HG03095 (cell line): ENCODE measurements at regions not wholly inside any gene's neighbourhood (a gene's known extent, or its start where the extent isn't known, plus 50 kb on each side); places are given as distances from the start of the nearest gene placed in this dataset.
"Not testable (repeated sequence)": the region's sequence is repeated elsewhere in the genome, so short reads cannot be mapped to it uniquely, and the experiment has no call there.

Experiments used
- ATAC-seq: cut with Tn5 transposase; IDR thresholded peaks from one replicate; pipeline ENCODE4 v1.9.1; 2021; ENCODE audit warnings: moderate library complexity; ENCODE audit not compliant: unreplicated experiment

- no peak for ATAC-seq
Observed at GRCh38 chr11:97905101-97905500, 1115.6 kb upstream of the CNTN5 start.

- ATAC-seq, result no peak
Observed at GRCh38 chr11:97905671-97906070, 1115.1 kb upstream of the CNTN5 start.

- no peak for ATAC-seq
Observed at GRCh38 chr11:97908354-97908753, 1112.4 kb upstream of the CNTN5 start.

- ATAC-seq, result no peak
Observed at GRCh38 chr11:97909614-97910399, 1110.9 kb upstream of the CNTN5 start.

GRCh38 chr11:97912629-97913028 is 1108.1 kb upstream of the CNTN5 start:
- no peak for ATAC-seq

- not testable (repeated sequence) for ATAC-seq
Observed at GRCh38 chr11:97922933-97923332, 1097.8 kb upstream of the CNTN5 start.

- no peak for ATAC-seq
Observed at GRCh38 chr11:97934572-97935208, 1086.1 kb upstream of the CNTN5 start.

- ATAC-seq, result no peak
Observed at GRCh38 chr11:97937501-97937900, 1083.2 kb upstream of the CNTN5 start.

GRCh38 chr11:97938789-97939188 is 1082.0 kb upstream of the CNTN5 start:
- ATAC-seq, result no peak

GRCh38 chr11:97943493-97943892 is 1077.3 kb upstream of the CNTN5 start:
- ATAC-seq, result no peak

GRCh38 chr11:97948793-97949192 is 1072.0 kb upstream of the CNTN5 start:
- no peak for ATAC-seq

GRCh38 chr11:97955595-97955994 is 1065.2 kb upstream of the CNTN5 start:
- ATAC-seq, result no peak

- no peak for ATAC-seq
Observed at GRCh38 chr11:97956904-97957303, 1063.8 kb upstream of the CNTN5 start.

- ATAC-seq, result no peak
Observed at GRCh38 chr11:97961431-97961830, 1059.3 kb upstream of the CNTN5 start.

GRCh38 chr11:97962758-97963157 is 1058.0 kb upstream of the CNTN5 start:
- no peak for ATAC-seq

- ATAC-seq, result no peak
Observed at GRCh38 chr11:97963528-97964331, 1057.0 kb upstream of the CNTN5 start.

- ATAC-seq, result no peak
Observed at GRCh38 chr11:97964332-97965004, 1056.3 kb upstream of the CNTN5 start.

- ATAC-seq, result no peak
Observed at GRCh38 chr11:97965849-97966646, 1054.7 kb upstream of the CNTN5 start.

GRCh38 chr11:97966901-97967300 is 1053.8 kb upstream of the CNTN5 start:
- no peak for ATAC-seq

- no peak for ATAC-seq
Observed at GRCh38 chr11:97968071-97968470, 1052.7 kb upstream of the CNTN5 start.
